HCT116 (cell line): ENCODE measurements at regions not wholly inside any gene's neighbourhood (a gene's known extent, or its start where the extent isn't known, plus 50 kb on each side); places are given as distances from the start of the nearest gene placed in this dataset.

Experiments
- ATAC-seq: fragments of 200-7000 bp; cut with Tn5 transposase; 2 replicates; pipeline ENCODE4 v1.9.1; 2020; ENCODE audit warnings: mild to moderate bottlenecking, moderate library complexity
- BruUV-seq: library from RNA; stranded (reverse); fragments of 400-500 nt; replicated peaks from 2 replicates; lab custom pipeline; 2021; lab: Mats Ljungman, UMichigan
- CTCF ChIA-PET: fragments of 300-600 bp; sonication (Branson Sonifier 250); formaldehyde crosslinking; loops from one replicate; lab custom pipeline; 2021; ENCODE audit warnings: antibody characterized with exemption; lab: Charles Lee
- POLR2A ChIA-PET: fragments of 300-600, 350-600 bp; sonication (Branson Sonifier 250); formaldehyde crosslinking; loops from one replicate; lab custom pipeline; 2021; ENCODE audit warnings: antibody characterized with exemption; lab: Charles Lee
- RAD21 ChIA-PET, 2 experiments: fragments of 300-600 bp; sonication (Branson Sonifier 250); formaldehyde crosslinking; loops; one replicate each; lab custom pipeline; 2023; ENCODE audit warnings: low total read pairs in 2 of 2; ENCODE audit not compliant: uncharacterized antibody in 2 of 2, unreplicated experiment in 2 of 2, low non-redundant PET in 1 of 2; lab: Charles Lee
- DNase-seq: peaks from one replicate; pipeline ENCODE4 v3.0.0-alpha.2; 2010; ENCODE audit warnings: low read depth, low spot score
- H2AFZ ChIP-seq: fragments of 200-600 bp; shearing (Covaris generic), sonication (generic); 2 replicates; pipeline ENCODE4 v1.6.1; 2017; ENCODE audit warnings: low read depth, mixed run types, mixed read lengths, antibody characterized with exemption, low read length; ENCODE audit not compliant: poor library complexity, severe bottlenecking
- H3K27ac ChIP-seq: 2 replicates; pipeline ENCODE4 v1.5.1; 2012; ENCODE audit warnings: low read depth, low read length
- H3K27me3 ChIP-seq: fragments of 200-600 bp; sonication (generic); 2 replicates; pipeline ENCODE4 v1.6.1; 2016; ENCODE audit warnings: mixed run types, low read length, mixed read lengths; ENCODE audit not compliant: insufficient read depth
- H3K36me3 ChIP-seq, 2 experiments: fragments of 200-500 bp in 1 of 2; fragments of 200-600 bp in 1 of 2; sonication (Bioruptor generic) in 1 of 2; sonication (generic) in 1 of 2; 2 replicates each; pipeline versions ENCODE4 v1.5.1 to v1.6.1; 2014 to 2016; ENCODE audit warnings: low read length in 2 of 2, inconsistent platforms in 1 of 2, mixed read lengths in 1 of 2, mixed run types in 1 of 2; ENCODE audit not compliant: insufficient read depth in 2 of 2, control insufficient read depth in 1 of 2
- H3K4me1 ChIP-seq, 2 experiments: fragments of 200-600 bp in 1 of 2; sonication (generic) in 1 of 2; 2 replicates each; pipeline versions ENCODE4 v1.5.1 to v1.6.1; 2012 to 2017; ENCODE audit warnings: low read length in 2 of 2, inconsistent platforms in 1 of 2, mild to moderate bottlenecking in 1 of 2, mixed read lengths in 1 of 2, mixed run types in 1 of 2, moderate library complexity in 1 of 2; ENCODE audit not compliant: insufficient read depth in 2 of 2, control insufficient read depth in 1 of 2
- H3K4me2 ChIP-seq: fragments of 200-600 bp; sonication (generic); 2 replicates; pipeline ENCODE4 v1.6.1; 2017; ENCODE audit warnings: mixed run types, low read length, mixed read lengths
- H3K4me3 ChIP-seq, 2 experiments: fragments of 200-600 bp in 1 of 2; sonication (generic) in 1 of 2; replicated peaks in 1 of 2; 2 replicates each; pipeline ENCODE4 v1.5.1; 2011 to 2016; ENCODE audit warnings: low read length in 2 of 2, control low read depth in 1 of 2, low read depth in 1 of 2, mild to moderate bottlenecking in 1 of 2, mixed read lengths in 1 of 2, mixed run types in 1 of 2
- H3K79me2 ChIP-seq: fragments of 200-600 bp; sonication (generic); 2 replicates; pipeline ENCODE4 v1.6.1; 2017; ENCODE audit warnings: mild to moderate bottlenecking, mixed run types, low read length, moderate library complexity, mixed read lengths; ENCODE audit not compliant: insufficient read depth
- H3K9ac ChIP-seq: fragments of 200-600 bp; sonication (generic); 2 replicates; pipeline ENCODE4 v1.6.1; 2016; ENCODE audit warnings: low read length, mixed read lengths
- H3K9me2 ChIP-seq: fragments of 200-600 bp; sonication (generic), shearing (Covaris generic); 2 replicates; pipeline ENCODE4 v1.6.1; 2017; ENCODE audit warnings: mixed run types, mild to moderate bottlenecking, moderate library complexity; ENCODE audit not compliant: insufficient read depth
- H3K9me3 ChIP-seq, 2 experiments: fragments of 200-500 bp in 1 of 2; fragments of 200-600 bp in 1 of 2; sonication (Bioruptor generic) in 1 of 2; sonication (generic) in 1 of 2; 2 replicates each; pipeline ENCODE4 v1.6.1; 2014 to 2017; ENCODE audit warnings: low read length in 2 of 2, mixed read lengths in 2 of 2, inconsistent platforms in 1 of 2, low read depth in 1 of 2, mild to moderate bottlenecking in 1 of 2, mixed run types in 1 of 2, moderate library complexity in 1 of 2; ENCODE audit not compliant: control insufficient read depth in 1 of 2, insufficient read depth in 1 of 2
- H4K20me1 ChIP-seq: fragments of 200-600 bp; sonication (generic), shearing (Covaris generic); 2 replicates; pipeline ENCODE4 v1.6.1; 2017; ENCODE audit warnings: mixed run types, mild to moderate bottlenecking, moderate library complexity; ENCODE audit not compliant: insufficient read depth
- CBX3 ChIP-seq: IDR thresholded peaks from 2 replicates; pipeline ENCODE4 v1.6.1; 2012; ENCODE audit warnings: low read depth
- EGR1 ChIP-seq: IDR thresholded peaks from 2 replicates; pipeline ENCODE4 v1.6.1; 2012; ENCODE audit warnings: low read depth
- ELF1 ChIP-seq: IDR thresholded peaks from 2 replicates; pipeline ENCODE4 v1.6.1; 2012; ENCODE audit warnings: low read depth, borderline replicate concordance
- EZH2 ChIP-seq: fragments of 200-600 bp; sonication (generic); IDR thresholded peaks from 2 replicates; pipeline ENCODE4 v1.6.1; 2017; ENCODE audit warnings: antibody characterized with exemption, mixed run types
- EZH2phosphoT487 ChIP-seq: fragments of 200-600 bp; IDR thresholded peaks from 2 replicates; pipeline ENCODE4 v1.6.1; 2018; ENCODE audit warnings: antibody characterized with exemption, borderline replicate concordance
- FOSL1 ChIP-seq: IDR thresholded peaks from 2 replicates; pipeline ENCODE4 v1.6.1; 2012; ENCODE audit warnings: low read depth
- JUND ChIP-seq: IDR thresholded peaks from 2 replicates; pipeline ENCODE4 v1.6.1; 2012
- POLR2A ChIP-seq: IDR thresholded peaks from 2 replicates; pipeline ENCODE4 v1.7.0; 2011; ENCODE audit warnings: borderline replicate concordance; ENCODE audit not compliant: insufficient read depth, insufficient read length; ENCODE audit errors: extremely low read depth
- POLR2AphosphoS5 ChIP-seq: IDR thresholded peaks from 2 replicates; pipeline ENCODE4 v1.6.1; 2011; ENCODE audit warnings: mild to moderate bottlenecking, low read depth, low read length, moderate library complexity
- RAD21 ChIP-seq: IDR thresholded peaks from 2 replicates; pipeline ENCODE4 v1.6.1; 2012; ENCODE audit warnings: low read depth, mild to moderate bottlenecking
- SIN3A ChIP-seq: IDR thresholded peaks from 2 replicates; pipeline ENCODE4 v1.6.1; 2012; ENCODE audit warnings: low read depth
- SRF ChIP-seq: IDR thresholded peaks from 2 replicates; pipeline ENCODE4 v1.6.1; 2012; ENCODE audit warnings: low read depth
- ZFX ChIP-seq: fragments of 450-650 bp; IDR thresholded peaks from 2 replicates; pipeline ENCODE4 v1.6.1; 2017
- intact Hi-C: fragments of 100-400 bp; cut with micrococcal nuclease; formaldehyde crosslinking; loops from 2 replicates; pipeline ENCODE4 v1.10.0; 2022
- TF ChIP-seq, protein P1 (sequence below), 3 experiments: fragments of 200-600 bp in 1 of 3; sonication (generic) in 1 of 3; IDR thresholded peaks in 2 of 3; conservative IDR thresholded peaks in 1 of 3; 2 replicates each; pipeline ENCODE4 v1.5.1; 2012 to 2017; ENCODE audit warnings: low read depth in 2 of 3, low read length in 2 of 3, antibody characterized with exemption in 1 of 3, borderline replicate concordance in 1 of 3, control low read depth in 1 of 3, mild to moderate bottlenecking in 1 of 3, mixed read lengths in 1 of 3, mixed run types in 1 of 3, moderate library complexity in 1 of 3; ENCODE audit not compliant: insufficient read depth in 1 of 3
- TF ChIP-seq, protein P2 (sequence below): IDR thresholded peaks from 2 replicates; pipeline ENCODE4 v1.6.1; 2012
- TF ChIP-seq, protein P3 (sequence below): IDR thresholded peaks from 2 replicates; pipeline ENCODE4 v1.6.1; 2012; ENCODE audit warnings: low read depth
- TF ChIP-seq, protein P4 (sequence below): IDR thresholded peaks from 2 replicates; pipeline ENCODE4 v1.6.1; 2011; ENCODE audit warnings: mild to moderate bottlenecking, low read length, moderate library complexity; ENCODE audit not compliant: insufficient replicate concordance; ENCODE audit errors: extremely low read depth

DNA sequence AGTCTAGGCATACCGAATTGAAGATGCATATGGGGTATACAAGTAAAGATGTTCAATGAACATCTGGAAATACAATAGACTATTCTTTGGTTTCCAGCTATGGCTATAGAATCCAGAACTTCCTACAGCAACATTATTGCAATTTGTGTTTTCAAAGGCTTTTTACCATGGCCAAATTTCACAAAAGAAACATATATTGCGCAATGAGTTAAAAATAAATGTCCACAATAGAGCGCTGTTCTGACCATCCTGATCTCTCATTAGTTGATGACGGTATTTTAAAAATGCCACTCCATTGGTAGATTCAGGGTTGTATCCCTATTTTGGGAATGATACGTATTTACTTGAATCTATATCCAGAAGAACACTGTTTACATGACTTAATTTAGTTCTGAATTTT is 139.2 kb downstream of the LINC00632 start:
- H4K20me1 ChIP-seq = no peaks in the 10 kb centered on the region
- ChIA-PET RAD21 (no interaction called here), POLR2A (no interaction called here), CTCF (no interaction called here)
- H3K79me2 ChIP-seq = no peaks in the 10 kb centered on the region
- H3K4me3 ChIP-seq = no peak overlapping the region
- no peak overlapping the region for H3K9ac ChIP-seq
- H3K9me3 ChIP-seq = no peaks in the 10 kb centered on the region
- no peaks in the 10 kb centered on the region for H3K27me3 ChIP-seq
- TF ChIP-seq SRF (no peak), JUND (no peak), RAD21 (no peak), SIN3A (no peak), CBX3 (no peak), POLR2A (no peak), EZH2phosphoT487 (no peak), ELF1 (no peak), POLR2AphosphoS5 (no peak), ZFX (no peak), FOSL1 (no peak), EZH2 (no peak), EGR1 (no peak)
- TF ChIP-seq, protein P1, sequence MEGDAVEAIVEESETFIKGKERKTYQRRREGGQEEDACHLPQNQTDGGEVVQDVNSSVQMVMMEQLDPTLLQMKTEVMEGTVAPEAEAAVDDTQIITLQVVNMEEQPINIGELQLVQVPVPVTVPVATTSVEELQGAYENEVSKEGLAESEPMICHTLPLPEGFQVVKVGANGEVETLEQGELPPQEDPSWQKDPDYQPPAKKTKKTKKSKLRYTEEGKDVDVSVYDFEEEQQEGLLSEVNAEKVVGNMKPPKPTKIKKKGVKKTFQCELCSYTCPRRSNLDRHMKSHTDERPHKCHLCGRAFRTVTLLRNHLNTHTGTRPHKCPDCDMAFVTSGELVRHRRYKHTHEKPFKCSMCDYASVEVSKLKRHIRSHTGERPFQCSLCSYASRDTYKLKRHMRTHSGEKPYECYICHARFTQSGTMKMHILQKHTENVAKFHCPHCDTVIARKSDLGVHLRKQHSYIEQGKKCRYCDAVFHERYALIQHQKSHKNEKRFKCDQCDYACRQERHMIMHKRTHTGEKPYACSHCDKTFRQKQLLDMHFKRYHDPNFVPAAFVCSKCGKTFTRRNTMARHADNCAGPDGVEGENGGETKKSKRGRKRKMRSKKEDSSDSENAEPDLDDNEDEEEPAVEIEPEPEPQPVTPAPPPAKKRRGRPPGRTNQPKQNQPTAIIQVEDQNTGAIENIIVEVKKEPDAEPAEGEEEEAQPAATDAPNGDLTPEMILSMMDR (IDR thresholded peaks at IDR 0.05 in 2 of 3, conservative IDR thresholded peaks at IDR 0.05 in 1 of 3; ENCODE audit: borderline replicate concordance in 1 of 3, insufficient read depth in 1 of 3, low read depth in 2 of 3, low read length in 2 of 3) = no peak
- TF ChIP-seq, protein P2, sequence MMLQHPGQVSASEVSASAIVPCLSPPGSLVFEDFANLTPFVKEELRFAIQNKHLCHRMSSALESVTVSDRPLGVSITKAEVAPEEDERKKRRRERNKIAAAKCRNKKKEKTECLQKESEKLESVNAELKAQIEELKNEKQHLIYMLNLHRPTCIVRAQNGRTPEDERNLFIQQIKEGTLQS = no peak
- TF ChIP-seq, protein P3, sequence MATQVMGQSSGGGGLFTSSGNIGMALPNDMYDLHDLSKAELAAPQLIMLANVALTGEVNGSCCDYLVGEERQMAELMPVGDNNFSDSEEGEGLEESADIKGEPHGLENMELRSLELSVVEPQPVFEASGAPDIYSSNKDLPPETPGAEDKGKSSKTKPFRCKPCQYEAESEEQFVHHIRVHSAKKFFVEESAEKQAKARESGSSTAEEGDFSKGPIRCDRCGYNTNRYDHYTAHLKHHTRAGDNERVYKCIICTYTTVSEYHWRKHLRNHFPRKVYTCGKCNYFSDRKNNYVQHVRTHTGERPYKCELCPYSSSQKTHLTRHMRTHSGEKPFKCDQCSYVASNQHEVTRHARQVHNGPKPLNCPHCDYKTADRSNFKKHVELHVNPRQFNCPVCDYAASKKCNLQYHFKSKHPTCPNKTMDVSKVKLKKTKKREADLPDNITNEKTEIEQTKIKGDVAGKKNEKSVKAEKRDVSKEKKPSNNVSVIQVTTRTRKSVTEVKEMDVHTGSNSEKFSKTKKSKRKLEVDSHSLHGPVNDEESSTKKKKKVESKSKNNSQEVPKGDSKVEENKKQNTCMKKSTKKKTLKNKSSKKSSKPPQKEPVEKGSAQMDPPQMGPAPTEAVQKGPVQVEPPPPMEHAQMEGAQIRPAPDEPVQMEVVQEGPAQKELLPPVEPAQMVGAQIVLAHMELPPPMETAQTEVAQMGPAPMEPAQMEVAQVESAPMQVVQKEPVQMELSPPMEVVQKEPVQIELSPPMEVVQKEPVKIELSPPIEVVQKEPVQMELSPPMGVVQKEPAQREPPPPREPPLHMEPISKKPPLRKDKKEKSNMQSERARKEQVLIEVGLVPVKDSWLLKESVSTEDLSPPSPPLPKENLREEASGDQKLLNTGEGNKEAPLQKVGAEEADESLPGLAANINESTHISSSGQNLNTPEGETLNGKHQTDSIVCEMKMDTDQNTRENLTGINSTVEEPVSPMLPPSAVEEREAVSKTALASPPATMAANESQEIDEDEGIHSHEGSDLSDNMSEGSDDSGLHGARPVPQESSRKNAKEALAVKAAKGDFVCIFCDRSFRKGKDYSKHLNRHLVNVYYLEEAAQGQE = no peak
- TF ChIP-seq, protein P4, sequence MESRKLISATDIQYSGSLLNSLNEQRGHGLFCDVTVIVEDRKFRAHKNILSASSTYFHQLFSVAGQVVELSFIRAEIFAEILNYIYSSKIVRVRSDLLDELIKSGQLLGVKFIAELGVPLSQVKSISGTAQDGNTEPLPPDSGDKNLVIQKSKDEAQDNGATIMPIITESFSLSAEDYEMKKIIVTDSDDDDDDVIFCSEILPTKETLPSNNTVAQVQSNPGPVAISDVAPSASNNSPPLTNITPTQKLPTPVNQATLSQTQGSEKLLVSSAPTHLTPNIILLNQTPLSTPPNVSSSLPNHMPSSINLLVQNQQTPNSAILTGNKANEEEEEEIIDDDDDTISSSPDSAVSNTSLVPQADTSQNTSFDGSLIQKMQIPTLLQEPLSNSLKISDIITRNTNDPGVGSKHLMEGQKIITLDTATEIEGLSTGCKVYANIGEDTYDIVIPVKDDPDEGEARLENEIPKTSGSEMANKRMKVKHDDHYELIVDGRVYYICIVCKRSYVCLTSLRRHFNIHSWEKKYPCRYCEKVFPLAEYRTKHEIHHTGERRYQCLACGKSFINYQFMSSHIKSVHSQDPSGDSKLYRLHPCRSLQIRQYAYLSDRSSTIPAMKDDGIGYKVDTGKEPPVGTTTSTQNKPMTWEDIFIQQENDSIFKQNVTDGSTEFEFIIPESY = no peak
- TF ChIP-seq, all 23 proteins: peak for 0
- Histone ChIP-seq H3K27ac (no peak overlapping the region), H2AFZ (no peak overlapping the region), H3K4me1 (no peaks in the 10 kb centered on the region), H3K36me3 (no peaks in the 10 kb centered on the region), H3K9me2 (no peaks in the 10 kb centered on the region), H3K4me2 (no peak overlapping the region)
- intact Hi-C loops = no loop called here
- DNase-seq (no peak), ATAC-seq (no peak)
- BruUV-seq = no TSS peak
